ENCODE measurements at regions not wholly inside any gene's neighbourhood (a gene's known extent, or its start where the extent isn't known, plus 50 kb on each side); places are given as distances from the start of the nearest gene placed in this dataset.

DNA sequence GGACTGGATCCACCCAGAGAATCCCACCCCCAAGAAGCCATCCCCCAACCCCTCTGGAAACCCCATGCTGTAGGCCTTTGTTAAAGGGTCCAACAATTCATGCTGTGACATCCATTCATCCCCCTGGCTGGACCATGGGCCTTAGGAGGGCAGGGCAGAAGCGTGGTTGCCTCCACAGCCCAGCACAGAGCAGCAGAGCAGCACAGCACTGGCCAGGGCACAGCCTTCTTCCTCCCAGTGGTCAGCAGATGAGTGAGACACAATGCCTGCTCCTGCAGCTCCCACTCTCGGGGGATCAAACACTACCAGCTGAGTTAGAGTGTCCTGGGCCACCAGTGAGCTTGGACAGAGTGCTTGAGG lies 84.5 kb upstream of the LINC01488 start:
- in situ Hi-C loops (cut with HindIII; ENCODE audit: low sequenced_read_pairs) = no loop called here
- no peak overlapping the region for H3K4me3 ChIP-seq (ENCODE audit: low read depth, low read length)
- TF ChIP-seq, protein P1, sequence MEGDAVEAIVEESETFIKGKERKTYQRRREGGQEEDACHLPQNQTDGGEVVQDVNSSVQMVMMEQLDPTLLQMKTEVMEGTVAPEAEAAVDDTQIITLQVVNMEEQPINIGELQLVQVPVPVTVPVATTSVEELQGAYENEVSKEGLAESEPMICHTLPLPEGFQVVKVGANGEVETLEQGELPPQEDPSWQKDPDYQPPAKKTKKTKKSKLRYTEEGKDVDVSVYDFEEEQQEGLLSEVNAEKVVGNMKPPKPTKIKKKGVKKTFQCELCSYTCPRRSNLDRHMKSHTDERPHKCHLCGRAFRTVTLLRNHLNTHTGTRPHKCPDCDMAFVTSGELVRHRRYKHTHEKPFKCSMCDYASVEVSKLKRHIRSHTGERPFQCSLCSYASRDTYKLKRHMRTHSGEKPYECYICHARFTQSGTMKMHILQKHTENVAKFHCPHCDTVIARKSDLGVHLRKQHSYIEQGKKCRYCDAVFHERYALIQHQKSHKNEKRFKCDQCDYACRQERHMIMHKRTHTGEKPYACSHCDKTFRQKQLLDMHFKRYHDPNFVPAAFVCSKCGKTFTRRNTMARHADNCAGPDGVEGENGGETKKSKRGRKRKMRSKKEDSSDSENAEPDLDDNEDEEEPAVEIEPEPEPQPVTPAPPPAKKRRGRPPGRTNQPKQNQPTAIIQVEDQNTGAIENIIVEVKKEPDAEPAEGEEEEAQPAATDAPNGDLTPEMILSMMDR (IDR thresholded peaks at IDR 0.05; ENCODE audit: low read depth, low read length) = no peak
- no peak for DNase-seq (ENCODE audit: low read depth, low spot score)

DNA sequence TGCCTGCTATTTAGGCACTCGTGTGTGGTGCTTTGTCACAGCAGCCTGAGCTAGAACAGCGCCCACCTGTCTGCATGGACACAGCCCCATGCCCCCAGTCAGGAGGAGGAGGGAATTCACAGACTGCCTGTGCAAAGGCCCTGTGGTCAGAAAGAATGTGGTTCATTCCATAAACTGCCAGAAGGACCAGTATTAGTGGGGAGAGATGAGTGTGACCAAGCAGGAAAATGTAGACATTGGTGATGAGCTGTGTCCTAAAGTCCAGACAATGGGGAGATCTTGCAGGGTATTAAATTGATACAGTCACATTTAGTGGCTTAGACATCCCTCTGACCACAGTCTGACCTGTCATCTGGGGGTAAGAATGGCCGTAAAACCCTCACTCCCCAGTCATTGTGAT lies 83.7 kb upstream of the LINC01488 start:
- no peak overlapping the region for H3K4me3 ChIP-seq (ENCODE audit: low read depth, low read length)
- TF ChIP-seq, protein P1 (IDR thresholded peaks at IDR 0.05; ENCODE audit: low read depth, low read length) = no peak
- in situ Hi-C loops (cut with HindIII; ENCODE audit: low sequenced_read_pairs) = no loop called here
- DNase-seq (ENCODE audit: low read depth, low spot score) = no peak

DNA sequence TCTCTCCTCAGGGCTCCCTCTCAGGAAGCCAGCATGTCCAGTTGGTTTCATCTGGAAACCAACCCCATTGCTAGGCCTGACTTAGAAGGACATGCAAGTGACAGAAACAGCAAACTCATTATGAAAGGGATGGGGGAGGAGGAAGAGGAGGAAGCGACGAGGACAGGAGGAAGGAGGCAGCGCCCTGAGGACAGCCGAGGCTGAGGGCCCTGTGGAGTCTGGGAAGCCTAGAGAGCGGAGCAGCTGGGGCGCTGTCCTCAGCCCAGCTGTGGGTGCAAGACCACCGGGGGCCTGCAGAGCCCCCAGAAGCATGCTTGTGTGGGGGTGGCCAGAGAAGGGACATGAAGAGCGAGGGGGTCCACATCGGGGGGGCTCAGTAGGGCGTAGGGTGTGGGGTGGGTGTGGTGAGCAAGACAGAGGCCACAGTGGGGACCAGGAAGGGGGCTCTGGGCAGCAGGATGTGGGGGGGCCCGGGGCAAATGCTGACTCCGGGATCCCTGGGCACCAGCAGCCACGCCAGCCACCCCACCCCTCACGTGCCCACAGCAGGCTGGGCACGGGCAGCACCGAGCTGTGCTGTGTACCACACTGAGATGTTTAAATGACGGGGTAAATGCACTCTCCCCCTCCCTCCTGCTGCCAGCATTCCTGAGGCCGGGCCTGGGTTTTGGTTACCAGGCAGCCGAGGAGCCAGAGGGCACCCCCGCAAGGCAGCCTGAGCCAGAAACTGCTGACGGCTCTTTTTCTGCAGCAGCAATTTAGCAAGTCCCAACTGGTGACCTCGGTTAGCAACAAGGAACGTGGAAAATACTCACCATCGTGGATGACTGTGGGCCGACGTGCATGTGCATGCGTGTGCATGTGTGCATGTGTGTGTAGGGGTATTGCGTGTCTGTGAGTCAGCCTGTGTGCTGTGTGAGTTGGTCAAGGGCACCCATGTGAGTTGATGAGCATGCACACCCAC lies 82.7 kb upstream of the LINC01488 start:
- no peak overlapping the region for H3K4me3 ChIP-seq (ENCODE audit: low read depth, low read length)
- TF ChIP-seq, protein P1 (IDR thresholded peaks at IDR 0.05; ENCODE audit: low read depth, low read length) = no peak
- DNase-seq (ENCODE audit: low read depth, low spot score) = peak; percentile 55
- in situ Hi-C loops (cut with HindIII; ENCODE audit: low sequenced_read_pairs) = no loop called here

DNA sequence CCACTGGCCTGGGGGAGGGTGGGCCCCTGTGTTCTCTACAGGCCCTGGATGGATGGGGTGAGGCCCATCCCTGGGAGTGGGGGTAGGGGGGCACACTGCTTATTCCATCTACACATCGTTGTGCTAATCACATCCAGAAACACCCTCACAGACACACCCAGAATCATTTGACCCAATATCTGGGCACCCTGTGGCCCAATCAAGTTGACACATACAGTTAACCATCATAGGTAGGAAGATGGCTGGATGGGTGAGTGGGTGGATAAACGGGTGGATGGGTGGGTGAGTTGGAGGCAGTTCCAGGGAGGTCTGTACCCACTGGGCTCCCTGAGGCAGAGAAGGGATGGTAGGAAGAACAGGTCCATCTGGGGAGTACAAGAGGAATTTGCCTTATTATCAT lies 81.3 kb upstream of the LINC01488 start:
- in situ Hi-C loops (cut with HindIII; ENCODE audit: low sequenced_read_pairs) = no loop called here

DNA sequence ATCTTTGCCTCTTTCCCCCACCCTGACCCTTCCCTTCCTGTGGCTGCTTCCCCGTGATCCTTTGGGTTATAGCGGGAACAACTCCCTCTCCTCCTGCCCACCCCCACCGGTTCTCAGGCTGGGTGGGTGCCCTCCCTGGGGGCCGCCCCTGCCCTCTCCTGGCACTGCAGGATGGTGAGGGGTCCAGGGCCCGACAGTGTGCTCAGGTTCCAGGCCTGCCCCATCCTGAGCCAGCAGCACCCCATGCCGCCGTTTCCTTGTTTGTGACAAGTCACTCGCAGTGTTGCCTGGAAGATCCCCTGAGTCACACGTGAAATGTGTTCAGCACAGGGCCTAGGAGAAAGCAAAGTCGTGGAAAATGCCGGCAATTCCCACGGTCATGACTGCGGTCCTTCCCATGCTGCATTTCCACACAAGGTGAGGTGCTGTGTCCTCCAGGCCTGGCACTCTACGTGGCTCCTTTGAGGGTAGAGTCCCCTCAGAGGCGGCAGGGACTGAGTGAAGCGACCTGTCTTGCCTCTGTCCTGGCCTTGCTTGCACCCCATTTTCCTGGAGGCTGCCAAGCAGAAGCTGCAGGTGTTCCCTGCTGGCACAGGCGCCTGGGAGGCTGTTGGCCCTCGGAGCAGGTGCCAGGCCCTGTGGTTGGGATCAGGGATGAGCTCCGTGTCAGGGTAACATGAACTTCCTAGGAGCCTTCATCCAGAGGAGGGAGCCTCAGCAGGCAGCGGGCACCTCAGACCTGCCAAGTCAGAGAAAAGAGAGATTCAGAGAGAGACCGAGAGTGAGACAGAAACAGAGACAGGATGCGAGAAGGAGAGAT lies 80.5 kb upstream of the LINC01488 start:
- no peak for DNase-seq (ENCODE audit: low read depth, low spot score)
- in situ Hi-C loops (cut with HindIII; ENCODE audit: low sequenced_read_pairs) = no loop called here

More for the DNA sequence above, 81.3 kb upstream of the LINC01488 start:
- H3K4me3 ChIP-seq (ENCODE audit: low read depth, low read length) = no peak overlapping the region
- no peak for DNase-seq (ENCODE audit: low read depth, low spot score)
- TF ChIP-seq, protein P1 (IDR thresholded peaks at IDR 0.05; ENCODE audit: low read depth, low read length) = no peak

DNA sequence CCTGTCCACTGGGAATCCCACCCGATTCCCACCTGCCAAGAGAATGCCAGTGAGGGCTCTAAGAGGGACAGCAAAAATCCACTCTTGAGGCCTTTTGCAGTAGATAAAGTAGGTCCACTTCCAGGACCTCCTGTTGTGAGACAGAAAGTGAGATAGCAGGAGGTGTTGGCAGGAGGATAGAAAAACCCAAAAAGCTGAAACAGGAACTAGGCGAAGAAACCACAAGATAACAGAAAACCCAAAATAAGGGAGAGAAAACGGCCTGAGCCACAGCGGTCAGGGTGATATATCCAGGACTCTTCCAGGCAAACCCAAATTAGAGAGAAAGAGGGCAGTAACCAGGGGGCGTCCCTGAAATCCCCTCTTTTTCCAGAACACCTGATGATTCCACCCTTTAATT lies 79.7 kb upstream of the LINC01488 start:
- H3K4me3 ChIP-seq (ENCODE audit: low read depth, low read length) = no peak overlapping the region
- in situ Hi-C loops (cut with HindIII; ENCODE audit: low sequenced_read_pairs) = no loop called here
- TF ChIP-seq, protein P1 (IDR thresholded peaks at IDR 0.05; ENCODE audit: low read depth, low read length) = no peak
- DNase-seq (ENCODE audit: low read depth, low spot score) = no peak

More for the DNA sequence above, 80.5 kb upstream of the LINC01488 start:
- H3K4me3 ChIP-seq (ENCODE audit: low read depth, low read length) = no peak overlapping the region
- TF ChIP-seq, protein P1 (IDR thresholded peaks at IDR 0.05; ENCODE audit: low read depth, low read length) = no peak

Data from astrocyte of the spinal cord (primary cell).